Cardiac muscle cell (in vitro differentiated cells and primary cell): ENCODE measurements at regions not wholly inside any gene's neighbourhood (a gene's known extent, or its start where the extent isn't known, plus 50 kb on each side); places are given as distances from the start of the nearest gene placed in this dataset.

ENCODE experiments used
- DNase-seq, 2 donors: peaks; one replicate each; pipeline versions ENCODE4 v3.0.0 to v3.0.0-alpha.2; 2010 to 2017; ENCODE audit warnings: low read depth in 1 of 2, low spot score in 1 of 2
- H3K27ac ChIP-seq: fragments of 200-600 bp; sonication (generic); 2 replicates; pipeline ENCODE4 v1.5.1; 2016
- H3K27me3 ChIP-seq: fragments of 200-600 bp; sonication (generic); 2 replicates; pipeline ENCODE4 v1.6.0; 2016; ENCODE audit warnings: control low read depth
- H3K36me3 ChIP-seq: fragments of 200-600 bp; sonication (generic); 2 replicates; pipeline ENCODE4 v1.5.1; 2016; ENCODE audit warnings: control low read depth
- H3K4me1 ChIP-seq: fragments of 200-600 bp; sonication (generic); 2 replicates; pipeline ENCODE4 v1.8.1; 2017; ENCODE audit warnings: low read depth, mild to moderate bottlenecking, mixed run types
- H3K4me3 ChIP-seq: fragments of 200-600 bp; sonication (generic); 2 replicates; pipeline ENCODE4 v1.5.1; 2016; ENCODE audit warnings: mild to moderate bottlenecking
- H3K9me3 ChIP-seq: fragments of 200-600 bp; sonication (generic); 2 replicates; pipeline ENCODE4 v1.5.1; 2017; ENCODE audit warnings: low read depth, mild to moderate bottlenecking, control low read depth
- TF ChIP-seq, protein P1 (sequence below): IDR thresholded peaks from 2 replicates; pipeline ENCODE4 v1.5.1; 2012; ENCODE audit warnings: low read depth, mild to moderate bottlenecking, low read length

DNA sequence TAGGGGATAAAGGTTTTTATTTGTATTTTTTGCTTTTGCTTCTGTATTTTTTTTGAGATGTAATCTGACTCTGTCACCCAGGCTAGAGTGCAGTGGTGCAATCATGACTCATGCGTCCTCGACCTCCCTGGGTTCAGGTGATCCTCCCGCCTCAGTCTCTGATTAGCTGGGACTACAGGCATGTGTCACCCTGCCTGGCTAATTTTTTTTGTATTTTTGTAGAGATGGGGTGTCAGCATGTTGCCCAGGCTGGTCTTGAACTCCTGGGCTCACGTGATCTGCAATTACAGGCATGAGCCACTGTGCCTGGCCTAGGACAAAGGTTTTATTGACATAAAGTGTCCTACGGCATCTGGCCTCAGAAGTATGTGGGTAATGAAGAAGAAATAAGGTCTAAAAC is 297.1 kb upstream of the C9orf72 start:
- no peak overlapping the region for H3K27ac ChIP-seq
- no peak overlapping the region for H3K4me3 ChIP-seq
- TF ChIP-seq, protein P1, sequence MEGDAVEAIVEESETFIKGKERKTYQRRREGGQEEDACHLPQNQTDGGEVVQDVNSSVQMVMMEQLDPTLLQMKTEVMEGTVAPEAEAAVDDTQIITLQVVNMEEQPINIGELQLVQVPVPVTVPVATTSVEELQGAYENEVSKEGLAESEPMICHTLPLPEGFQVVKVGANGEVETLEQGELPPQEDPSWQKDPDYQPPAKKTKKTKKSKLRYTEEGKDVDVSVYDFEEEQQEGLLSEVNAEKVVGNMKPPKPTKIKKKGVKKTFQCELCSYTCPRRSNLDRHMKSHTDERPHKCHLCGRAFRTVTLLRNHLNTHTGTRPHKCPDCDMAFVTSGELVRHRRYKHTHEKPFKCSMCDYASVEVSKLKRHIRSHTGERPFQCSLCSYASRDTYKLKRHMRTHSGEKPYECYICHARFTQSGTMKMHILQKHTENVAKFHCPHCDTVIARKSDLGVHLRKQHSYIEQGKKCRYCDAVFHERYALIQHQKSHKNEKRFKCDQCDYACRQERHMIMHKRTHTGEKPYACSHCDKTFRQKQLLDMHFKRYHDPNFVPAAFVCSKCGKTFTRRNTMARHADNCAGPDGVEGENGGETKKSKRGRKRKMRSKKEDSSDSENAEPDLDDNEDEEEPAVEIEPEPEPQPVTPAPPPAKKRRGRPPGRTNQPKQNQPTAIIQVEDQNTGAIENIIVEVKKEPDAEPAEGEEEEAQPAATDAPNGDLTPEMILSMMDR: no peak

DNA sequence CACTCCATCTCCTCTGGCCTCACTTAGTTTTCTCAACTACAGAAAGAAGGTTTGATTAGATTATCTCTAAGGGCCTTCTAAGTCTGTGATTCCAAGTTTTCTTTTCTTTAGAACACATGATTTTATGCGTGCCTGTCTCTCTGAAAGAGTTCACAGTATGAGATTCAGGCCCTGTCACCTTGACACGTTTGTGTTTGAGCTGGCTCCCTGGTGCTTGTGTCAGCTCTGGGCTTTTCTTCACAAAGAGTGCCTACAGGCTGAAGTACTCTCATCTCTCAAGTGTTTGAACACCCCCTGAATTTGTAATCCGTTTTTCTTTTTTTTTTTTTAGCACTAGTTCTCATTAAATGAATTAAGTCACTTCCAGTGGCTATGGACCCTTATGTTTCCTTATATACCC is 306.9 kb upstream of the C9orf72 start:
- no peaks in the 10 kb centered on the region for H3K9me3 ChIP-seq
- H3K36me3 ChIP-seq: no peaks in the 10 kb centered on the region
- no peaks in the 10 kb centered on the region for H3K4me1 ChIP-seq
- H3K27me3 ChIP-seq: no peaks in the 10 kb centered on the region
- TF ChIP-seq, protein P1: no peak
- no peak overlapping the region for H3K27ac ChIP-seq
- no peak overlapping the region for H3K4me3 ChIP-seq
- DNase-seq: no peak

More for the DNA sequence above, 297.1 kb upstream of the C9orf72 start:
- Histone ChIP-seq H3K27me3 (no peaks in the 10 kb centered on the region), H3K4me1 (peaks cover 3% of the 10 kb centered on the region), H3K36me3 (no peaks in the 10 kb centered on the region), H3K9me3 (no peaks in the 10 kb centered on the region)
- peak in 1 of 2 donors; percentile 16 for DNase-seq

DNA sequence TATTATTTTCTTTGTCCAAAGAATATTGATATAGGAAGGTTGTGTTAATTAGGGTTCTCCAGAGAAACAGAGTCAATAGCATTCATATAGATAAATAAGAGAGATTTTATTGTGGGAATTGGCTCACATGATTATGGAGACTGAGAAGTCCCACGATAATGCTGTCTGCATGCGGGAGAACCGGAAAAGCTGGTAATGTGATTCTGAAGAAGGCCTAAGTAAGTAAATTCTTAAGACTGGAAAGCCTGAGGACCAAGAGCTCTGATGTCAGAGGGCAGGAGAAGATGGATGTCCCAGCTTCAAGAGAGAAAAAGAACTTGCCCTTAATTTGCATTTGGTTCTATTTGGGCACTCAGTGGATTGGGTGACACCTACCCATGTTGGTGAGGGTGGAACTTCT is 307.4 kb upstream of the C9orf72 start:
- Histone ChIP-seq H3K27me3 (no peaks in the 10 kb centered on the region), H3K9me3 (no peaks in the 10 kb centered on the region), H3K27ac (no peak overlapping the region), H3K4me3 (no peak overlapping the region), H3K36me3 (no peaks in the 10 kb centered on the region), H3K4me1 (no peaks in the 10 kb centered on the region)
- no peak for DNase-seq
- TF ChIP-seq, protein P1: no peak

- Histone ChIP-seq H3K4me3 (no peak overlapping the region), H3K27ac (no peak overlapping the region), H3K36me3 (no peaks in the 10 kb centered on the region), H3K27me3 (no peaks in the 10 kb centered on the region), H3K9me3 (no peaks in the 10 kb centered on the region), H3K4me1 (no peaks in the 10 kb centered on the region)
- DNase-seq: peak in 1 of 2 donors; percentile 2
- TF ChIP-seq, protein P1: peak; percentile 62
Observed at GRCh38 chr9:27888661-27889295, 315.5 kb upstream of the C9orf72 start.

- H3K4me1 ChIP-seq: no peaks in the 10 kb centered on the region
- no peaks in the 10 kb centered on the region for H3K9me3 ChIP-seq
- no peak for DNase-seq
- H3K4me3 ChIP-seq: no peak overlapping the region
- H3K27ac ChIP-seq: no peak overlapping the region
- H3K27me3 ChIP-seq: no peaks in the 10 kb centered on the region
- no peaks in the 10 kb centered on the region for H3K36me3 ChIP-seq
- TF ChIP-seq, protein P1: no peak
Observed at GRCh38 chr9:27924502-27924901, 351.2 kb upstream of the C9orf72 start.
